Stomach smooth muscle (tissue), 2 donors: ENCODE measurements at regions not wholly inside any gene's neighbourhood (a gene's known extent, or its start where the extent isn't known, plus 50 kb on each side); places are given as distances from the start of the nearest gene placed in this dataset.

Experiments used
- H3K27ac ChIP-seq: one replicate; pipeline ENCODE4 v1.7.0; 2013; ENCODE audit warnings: mild to moderate bottlenecking, low read length, inconsistent platforms
- H3K27me3 ChIP-seq, 2 donors: one replicate each; pipeline ENCODE4 v1.7.0; 2013; ENCODE audit warnings: low read length in 2 of 2; ENCODE audit not compliant: insufficient read depth in 2 of 2, control insufficient read depth in 1 of 2
- H3K36me3 ChIP-seq, 2 donors: one replicate each; pipeline ENCODE4 v1.7.0; 2013; ENCODE audit warnings: low read length in 2 of 2; ENCODE audit not compliant: control insufficient read depth in 2 of 2, insufficient read depth in 2 of 2
- H3K4me1 ChIP-seq: one replicate; pipeline ENCODE4 v1.7.0; 2013; ENCODE audit warnings: low read length; ENCODE audit not compliant: control insufficient read depth, insufficient read depth
- H3K4me3 ChIP-seq, 2 donors: one replicate each; pipeline ENCODE4 v1.7.0; 2013; ENCODE audit warnings: low read length in 2 of 2
- H3K9ac ChIP-seq, 2 donors: one replicate each; pipeline ENCODE4 v1.7.0; 2013; ENCODE audit warnings: low read length in 2 of 2, mild to moderate bottlenecking in 1 of 2
- H3K9me3 ChIP-seq, 2 donors: one replicate each; pipeline ENCODE4 v1.7.0; 2013; ENCODE audit warnings: low read length in 2 of 2; ENCODE audit not compliant: control insufficient read depth in 2 of 2
- donor health status: healthy.
- donor health status: Pancreatic carcinoma.

DNA sequence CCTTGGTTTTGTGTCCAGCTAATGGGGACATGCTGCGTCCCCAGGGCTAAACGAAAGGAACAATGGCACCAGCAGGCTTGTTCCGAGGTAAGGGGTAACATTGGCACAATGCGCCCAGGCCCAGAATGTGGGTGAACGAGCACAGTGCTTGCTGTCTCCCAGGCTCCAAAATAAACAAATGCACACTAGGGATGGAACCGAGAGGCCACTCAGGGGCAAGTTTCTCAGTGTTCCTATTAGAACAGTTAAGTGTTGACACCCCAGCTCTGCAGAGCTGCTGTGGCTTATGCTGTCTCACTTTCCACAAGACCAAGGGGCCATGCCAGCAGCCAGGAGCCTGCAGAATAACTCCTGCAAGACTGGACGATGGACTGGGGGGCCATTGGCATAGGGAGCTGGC, 492.4 kb downstream of the GADD45G start:
- Histone ChIP-seq H3K4me3 (no peak overlapping the region), H3K27me3 (no peaks in the 10 kb centered on the region), H3K36me3 (no peaks in the 10 kb centered on the region), H3K9ac (no peak overlapping the region), H3K4me1 (peaks cover 4% of the 10 kb centered on the region), H3K27ac (no peak overlapping the region), H3K9me3 (no peaks in the 10 kb centered on the region)

DNA sequence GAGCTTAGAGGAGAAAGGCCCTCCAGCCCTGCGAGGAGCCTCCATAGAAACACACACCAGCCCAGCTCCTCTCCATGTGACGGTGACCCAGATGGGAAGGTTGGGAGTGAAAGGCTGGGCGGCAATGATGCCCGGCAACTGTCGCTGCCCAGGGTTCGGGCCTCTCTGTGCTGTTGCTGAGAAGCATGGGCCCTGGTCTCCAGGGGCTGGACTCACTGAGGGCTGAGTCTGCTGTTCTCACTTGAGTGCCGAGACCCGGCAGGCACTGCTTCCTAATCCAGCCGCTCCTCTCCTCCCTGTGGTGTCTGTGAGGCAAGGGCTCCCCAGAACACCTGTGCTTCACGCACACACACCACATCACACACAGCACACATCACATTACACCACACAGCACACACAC, 493.6 kb downstream of the GADD45G start:
- Histone ChIP-seq H3K36me3 (no peaks in the 10 kb centered on the region), H3K27ac (no peak overlapping the region), H3K27me3 (no peaks in the 10 kb centered on the region), H3K9me3 (no peaks in the 10 kb centered on the region), H3K4me3 (no peak overlapping the region), H3K9ac (no peak overlapping the region), H3K4me1 (peaks cover 5% of the 10 kb centered on the region)

DNA sequence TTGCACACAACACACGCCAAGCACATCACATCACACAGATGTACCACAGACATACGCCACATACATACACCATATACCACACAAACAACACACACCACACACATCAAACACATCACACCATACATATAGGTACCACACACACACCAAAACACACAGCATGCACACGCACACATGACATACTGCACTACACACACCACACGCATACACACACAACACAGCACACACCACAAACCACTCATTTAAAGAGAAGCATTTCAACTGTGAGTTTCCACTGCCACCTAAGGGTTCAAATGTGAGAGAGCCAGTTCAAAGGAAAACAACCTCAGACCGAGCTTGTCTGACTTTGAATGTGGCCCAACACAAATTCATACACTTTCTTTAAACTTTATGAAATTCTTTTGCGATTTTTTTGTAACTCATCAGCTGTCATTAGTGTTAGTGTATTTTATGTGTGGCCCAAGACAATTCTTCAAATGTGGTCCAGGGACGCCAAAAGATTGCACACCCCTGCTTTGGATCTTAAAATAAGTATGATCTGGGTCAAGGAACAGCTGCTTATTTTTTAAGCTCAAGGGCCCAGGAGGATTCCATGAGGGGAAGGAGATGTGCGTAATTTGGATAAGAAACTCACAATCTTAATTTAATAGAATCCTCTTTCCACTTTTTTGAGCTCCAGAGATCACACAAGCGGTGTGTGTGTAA, 494.6 kb downstream of the GADD45G start:
- no peak overlapping the region for H3K4me3 ChIP-seq
- H3K27ac ChIP-seq = no peak overlapping the region
- no peaks in the 10 kb centered on the region for H3K36me3 ChIP-seq
- no peaks in the 10 kb centered on the region for H3K9me3 ChIP-seq
- no peak overlapping the region for H3K9ac ChIP-seq
- H3K27me3 ChIP-seq = no peaks in the 10 kb centered on the region
- peaks cover 5% of the 10 kb centered on the region for H3K4me1 ChIP-seq

GRCh38 chr9:90100014-90100413, 495.2 kb downstream of the GADD45G start:
- H3K27me3 ChIP-seq = no peaks in the 10 kb centered on the region
- H3K4me3 ChIP-seq = no peak overlapping the region
- no peaks in the 10 kb centered on the region for H3K9me3 ChIP-seq

DNA sequence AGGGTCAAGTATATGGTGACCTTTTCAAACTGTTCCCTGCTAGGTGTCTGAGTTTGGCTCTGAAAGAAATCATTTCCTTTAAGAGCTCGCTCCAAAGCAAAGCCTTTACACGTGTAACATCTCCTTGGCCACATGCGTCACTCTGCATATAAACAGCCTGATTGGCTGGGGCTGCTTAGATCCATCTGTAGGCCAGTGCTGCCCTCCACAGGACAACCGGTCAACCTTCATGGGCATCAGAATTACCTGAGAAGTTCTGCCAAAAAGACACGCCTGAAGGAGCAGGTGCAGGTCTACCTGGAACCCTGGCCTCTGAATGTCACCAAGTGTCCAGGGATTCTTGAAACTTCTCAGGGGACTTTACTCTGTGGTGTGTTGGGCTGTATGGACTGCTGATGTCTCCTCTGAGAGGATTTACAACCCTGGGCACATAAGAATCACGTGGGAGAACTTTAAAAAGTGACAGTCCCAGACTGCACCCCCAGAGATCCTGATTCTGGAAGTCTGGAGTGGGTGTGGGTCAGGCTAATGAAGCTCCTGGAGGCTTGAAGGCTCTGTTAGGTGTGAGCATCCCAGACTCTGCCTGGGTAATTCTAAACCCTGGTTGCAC, 497.6 kb downstream of the GADD45G start:
- Histone ChIP-seq H3K27me3 (no peaks in the 10 kb centered on the region), H3K4me3 (no peak overlapping the region), H3K36me3 (no peaks in the 10 kb centered on the region), H3K4me1 (peaks cover 5% of the 10 kb centered on the region), H3K9me3 (no peaks in the 10 kb centered on the region), H3K9ac (no peak overlapping the region), H3K27ac (no peak overlapping the region)

More at GRCh38 chr9:90100014-90100413, 495.2 kb downstream of the GADD45G start:
- H3K36me3 ChIP-seq = no peaks in the 10 kb centered on the region
- H3K27ac ChIP-seq = no peak overlapping the region
- peaks cover 5% of the 10 kb centered on the region for H3K4me1 ChIP-seq
- H3K9ac ChIP-seq = no peak overlapping the region

DNA sequence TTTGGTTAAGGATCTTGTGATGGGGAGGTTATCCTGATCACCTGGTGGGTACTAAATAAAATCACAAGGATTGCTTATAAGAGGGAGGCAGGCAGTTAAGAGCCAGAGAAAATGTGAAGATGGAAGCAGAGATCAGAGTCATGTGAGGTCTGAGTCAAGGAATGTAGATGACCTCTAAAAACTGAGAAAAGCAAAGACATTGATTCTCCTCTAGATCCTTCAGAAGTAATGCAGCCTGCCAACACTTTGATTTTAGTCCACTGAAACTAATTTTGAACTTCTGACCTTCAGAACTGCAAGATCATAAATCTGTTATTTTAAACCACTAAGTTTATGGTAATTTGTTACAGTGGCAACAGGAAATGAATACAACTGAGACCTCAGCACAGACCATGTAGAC, 499.0 kb downstream of the GADD45G start:
- H3K27me3 ChIP-seq = no peaks in the 10 kb centered on the region
- H3K4me3 ChIP-seq = no peak overlapping the region
- no peak overlapping the region for H3K9ac ChIP-seq
- no peaks in the 10 kb centered on the region for H3K9me3 ChIP-seq
- no peaks in the 10 kb centered on the region for H3K36me3 ChIP-seq
- H3K27ac ChIP-seq = no peak overlapping the region
- peaks cover 11% of the 10 kb centered on the region for H3K4me1 ChIP-seq

GRCh38 chr9:90105773-90106172, 501.0 kb downstream of the GADD45G start:
- peaks cover 0 to 4% of the 10 kb centered on the region in 2 donors for H3K9me3 ChIP-seq
- H3K4me1 ChIP-seq = peaks cover 10% of the 10 kb centered on the region
- no peaks in the 10 kb centered on the region for H3K27me3 ChIP-seq
- no peak overlapping the region for H3K27ac ChIP-seq
- H3K36me3 ChIP-seq = no peaks in the 10 kb centered on the region
- no peak overlapping the region for H3K9ac ChIP-seq
- no peak overlapping the region for H3K4me3 ChIP-seq

DNA sequence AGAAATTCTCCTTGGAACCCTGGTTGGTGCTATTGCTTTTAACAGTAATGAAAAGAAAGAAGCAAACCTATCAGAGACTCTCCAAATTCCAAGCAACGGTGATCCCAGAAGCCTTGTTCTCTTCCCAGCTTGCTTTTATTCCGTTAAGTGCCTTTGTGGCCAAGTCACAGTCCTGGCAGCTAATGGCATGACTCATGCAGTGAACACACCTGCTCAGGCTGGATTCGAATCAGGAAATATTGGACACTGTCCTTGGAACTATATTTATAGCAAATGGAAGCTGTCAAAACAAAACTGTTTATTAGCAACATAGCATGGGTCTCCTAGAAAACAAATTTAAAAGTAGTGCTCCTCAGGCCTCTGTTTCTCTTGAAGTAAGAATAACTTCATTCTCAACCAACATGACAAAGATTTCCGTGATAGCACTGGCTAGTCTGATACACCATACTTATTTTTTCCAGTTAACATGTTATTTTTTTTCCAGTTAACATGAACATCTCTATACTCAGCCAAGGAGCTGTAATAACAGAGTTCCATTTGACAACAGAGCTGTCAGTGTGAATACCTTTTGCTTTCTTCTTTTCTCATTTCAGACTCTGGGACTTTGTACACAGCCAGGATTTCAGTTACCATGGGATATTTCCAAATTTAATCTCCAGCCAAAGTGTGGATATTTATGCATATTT, 502.4 kb downstream of the GADD45G start:
- Histone ChIP-seq H3K36me3 (no peaks in the 10 kb centered on the region), H3K27ac (peak overlapping the region; percentile 43), H3K4me1 (peaks cover 8% of the 10 kb centered on the region), H3K27me3 (no peaks in the 10 kb centered on the region), H3K9ac (no peak overlapping the region), H3K4me3 (no peak overlapping the region), H3K9me3 (peaks cover 0 to 4% of the 10 kb centered on the region in 2 donors)

- Histone ChIP-seq H3K27ac (peak overlapping the region; percentile 43), H3K9ac (no peak overlapping the region)
Measured at GRCh38 chr9:90107726-90108655, 503.2 kb downstream of the GADD45G start.

DNA sequence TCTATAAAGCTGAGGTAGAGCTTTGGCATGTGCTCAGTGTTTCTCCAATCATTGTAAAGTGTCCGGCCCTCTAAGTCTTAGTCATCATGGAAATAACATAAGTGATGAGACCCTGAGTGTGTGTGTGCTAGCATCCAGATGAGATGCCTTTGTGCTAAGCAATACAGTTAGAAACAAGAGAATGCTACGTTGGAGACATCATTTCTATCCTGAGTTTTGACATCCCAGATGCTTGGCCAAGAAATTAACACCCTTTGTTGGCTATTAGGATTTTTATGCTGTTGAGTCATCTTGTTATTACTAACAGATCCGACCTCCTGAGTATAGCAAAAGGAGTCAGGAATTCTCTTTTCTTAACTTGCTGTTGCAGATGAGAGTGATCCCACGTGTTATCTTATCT, 508.0 kb downstream of the GADD45G start:
- peaks cover 0 to 4% of the 10 kb centered on the region in 2 donors for H3K9me3 ChIP-seq
- H3K4me3 ChIP-seq = no peak overlapping the region
- peaks cover 4% of the 10 kb centered on the region for H3K4me1 ChIP-seq
- H3K27ac ChIP-seq = no peak overlapping the region
- H3K36me3 ChIP-seq = no peaks in the 10 kb centered on the region
- no peaks in the 10 kb centered on the region for H3K27me3 ChIP-seq
- H3K9ac ChIP-seq = no peak overlapping the region

More at GRCh38 chr9:90107726-90108655, 503.2 kb downstream of the GADD45G start:
- Histone ChIP-seq H3K4me3 (no peak overlapping the region), H3K4me1 (peaks cover 6% of the 10 kb centered on the region), H3K36me3 (no peaks in the 10 kb centered on the region), H3K27me3 (no peaks in the 10 kb centered on the region), H3K9me3 (peaks cover 0 to 4% of the 10 kb centered on the region in 2 donors)
